ENCODE measurements at regions not wholly inside any gene's neighbourhood (a gene's known extent, or its start where the extent isn't known, plus 50 kb on each side); places are given as distances from the start of the nearest gene placed in this dataset.

DNA sequence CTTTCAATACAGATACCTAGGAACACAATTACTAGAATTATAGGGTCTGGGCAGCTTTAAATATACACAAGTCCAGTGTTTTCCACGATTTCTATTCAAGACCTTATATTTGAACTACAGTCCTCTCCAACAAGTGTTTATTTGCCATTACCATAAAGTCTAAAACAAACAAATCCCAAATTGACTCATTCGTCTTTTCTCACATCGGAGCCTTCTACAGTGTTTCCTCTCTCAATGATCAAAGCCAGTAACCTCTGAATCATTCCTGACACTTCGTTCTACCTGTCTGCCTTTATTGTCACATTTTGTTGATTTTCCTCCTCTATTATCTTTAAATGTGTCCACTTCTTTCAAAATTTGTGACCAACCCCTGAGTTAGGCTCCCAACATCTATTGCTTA, 1356.5 kb upstream of the SLC10A2 start:
- no peak overlapping the region for H3K4me3 ChIP-seq (ENCODE audit: low read depth, low read length)
- no peaks in the 10 kb centered on the region for H3K36me3 ChIP-seq (ENCODE audit: control insufficient read depth in 2 of 2, insufficient read depth in 1 of 2, low read length in 2 of 2)
- TF ChIP-seq ZFHX2 (tag by site-specific recombination; conservative IDR thresholded peaks at IDR 0.05), result no peak
- TF ChIP-seq, protein P1, sequence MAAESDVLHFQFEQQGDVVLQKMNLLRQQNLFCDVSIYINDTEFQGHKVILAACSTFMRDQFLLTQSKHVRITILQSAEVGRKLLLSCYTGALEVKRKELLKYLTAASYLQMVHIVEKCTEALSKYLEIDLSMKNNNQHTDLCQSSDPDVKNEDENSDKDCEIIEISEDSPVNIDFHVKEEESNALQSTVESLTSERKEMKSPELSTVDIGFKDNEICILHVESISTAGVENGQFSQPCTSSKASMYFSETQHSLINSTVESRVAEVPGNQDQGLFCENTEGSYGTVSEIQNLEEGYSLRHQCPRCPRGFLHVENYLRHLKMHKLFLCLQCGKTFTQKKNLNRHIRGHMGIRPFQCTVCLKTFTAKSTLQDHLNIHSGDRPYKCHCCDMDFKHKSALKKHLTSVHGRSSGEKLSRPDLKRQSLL (tag by site-specific recombination; IDR thresholded peaks at IDR 0.05), result no peak
- no peak for TF ChIP-seq ZNF341 (tag by site-specific recombination; IDR thresholded peaks at IDR 0.05; ENCODE audit: low read depth)
- TF ChIP-seq ZNF776 (tag by site-specific recombination; IDR thresholded peaks at IDR 0.05; ENCODE audit: borderline replicate concordance), result no peak
- TF ChIP-seq, protein P2, sequence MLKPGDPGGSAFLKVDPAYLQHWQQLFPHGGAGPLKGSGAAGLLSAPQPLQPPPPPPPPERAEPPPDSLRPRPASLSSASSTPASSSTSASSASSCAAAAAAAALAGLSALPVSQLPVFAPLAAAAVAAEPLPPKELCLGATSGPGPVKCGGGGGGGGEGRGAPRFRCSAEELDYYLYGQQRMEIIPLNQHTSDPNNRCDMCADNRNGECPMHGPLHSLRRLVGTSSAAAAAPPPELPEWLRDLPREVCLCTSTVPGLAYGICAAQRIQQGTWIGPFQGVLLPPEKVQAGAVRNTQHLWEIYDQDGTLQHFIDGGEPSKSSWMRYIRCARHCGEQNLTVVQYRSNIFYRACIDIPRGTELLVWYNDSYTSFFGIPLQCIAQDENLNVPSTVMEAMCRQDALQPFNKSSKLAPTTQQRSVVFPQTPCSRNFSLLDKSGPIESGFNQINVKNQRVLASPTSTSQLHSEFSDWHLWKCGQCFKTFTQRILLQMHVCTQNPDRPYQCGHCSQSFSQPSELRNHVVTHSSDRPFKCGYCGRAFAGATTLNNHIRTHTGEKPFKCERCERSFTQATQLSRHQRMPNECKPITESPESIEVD (tag by site-specific recombination; IDR thresholded peaks at IDR 0.05), result no peak
- TF ChIP-seq ZNF76 (tag by site-specific recombination; IDR thresholded peaks at IDR 0.05; ENCODE audit: borderline replicate concordance, low read depth), result no peak
- TF ChIP-seq ZNF558 (tag by site-specific recombination; IDR thresholded peaks at IDR 0.05), result no peak
- no peak for TF ChIP-seq ZNF175 (tag by site-specific recombination; IDR thresholded peaks at IDR 0.05)
- TF ChIP-seq ZBTB44 (tag by site-specific recombination; IDR thresholded peaks at IDR 0.05), result no peak
- no peak for TF ChIP-seq ZNF138 (tag by site-specific recombination; IDR thresholded peaks at IDR 0.05; ENCODE audit: borderline replicate concordance)
- ChIA-PET CTCF (no interaction called here), POLR2A (no interaction called here)
- H3K27ac ChIP-seq (ENCODE audit: extremely low read depth, low read depth, low read length), result no peak overlapping the region
- H3K9me3 ChIP-seq (ENCODE audit: control insufficient read depth, insufficient read depth, low read depth, low read length), result no peaks in the 10 kb centered on the region
- H3K4me1 ChIP-seq (ENCODE audit: control insufficient read depth, insufficient read depth, low read length), result no peaks in the 10 kb centered on the region

GRCh38 chr13:104416973-104417372, 1350.8 kb upstream of the SLC10A2 start:
- Histone ChIP-seq H3K4me1 (ENCODE audit: control insufficient read depth, insufficient read depth, low read length) (0 out of 2 replicates have a peak, but pooled peaks cover 5% of the 10 kb centered on the region), H3K27ac (ENCODE audit: extremely low read depth, low read depth, low read length) (no peak overlapping the region), H3K36me3 (ENCODE audit: control insufficient read depth in 2 of 2, insufficient read depth in 1 of 2, low read length in 2 of 2) (no peaks in the 10 kb centered on the region), H3K9me3 (ENCODE audit: control insufficient read depth, insufficient read depth, low read depth, low read length) (no peaks in the 10 kb centered on the region), H3K4me3 (ENCODE audit: low read depth, low read length) (no peak overlapping the region)
- CTCF ChIA-PET, result no interaction called here
- POLR2A ChIA-PET, result no interaction called here
- TF ChIP-seq ZFP37 (tag by site-specific recombination; IDR thresholded peaks at IDR 0.05) (no peak), ZBTB20 (tag by site-specific recombination; IDR thresholded peaks at IDR 0.05) (no peak), ZNF792 (tag by site-specific recombination; IDR thresholded peaks at IDR 0.05) (no peak), ZNF350 (tag by site-specific recombination; IDR thresholded peaks at IDR 0.05) (no peak), ZNF248 (tag by site-specific recombination; IDR thresholded peaks at IDR 0.05) (no peak), ZNF426 (tag by site-specific recombination; IDR thresholded peaks at IDR 0.05) (no peak)

DNA sequence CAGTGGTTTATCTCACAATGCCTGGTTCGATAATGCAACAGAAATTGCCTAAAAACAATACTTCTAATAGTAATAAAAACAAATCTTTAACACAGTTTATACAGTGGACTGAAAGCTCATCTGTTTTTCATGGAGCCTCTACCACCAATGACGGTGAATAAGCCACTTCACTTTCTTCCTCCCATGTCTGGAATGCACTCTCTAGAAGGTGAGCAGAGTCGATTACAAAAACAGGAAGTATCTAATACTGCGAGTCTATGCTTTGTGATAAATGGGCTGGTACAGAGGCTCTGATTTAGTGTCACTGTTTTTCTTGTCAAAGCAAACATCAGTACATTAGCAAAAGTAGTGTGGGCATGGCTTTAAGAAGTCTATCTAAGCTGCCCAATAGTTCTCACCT, 1348.6 kb upstream of the SLC10A2 start:
- Histone ChIP-seq H3K9me3 (ENCODE audit: control insufficient read depth, insufficient read depth, low read depth, low read length) (no peaks in the 10 kb centered on the region), H3K36me3 (ENCODE audit: control insufficient read depth in 2 of 2, insufficient read depth in 1 of 2, low read length in 2 of 2) (no peaks in the 10 kb centered on the region), H3K27ac (ENCODE audit: extremely low read depth, low read depth, low read length) (no peak overlapping the region), H3K4me1 (ENCODE audit: control insufficient read depth, insufficient read depth, low read length) (0 out of 2 replicates have a peak, but pooled peaks cover 5% of the 10 kb centered on the region), H3K4me3 (ENCODE audit: low read depth, low read length) (no peak overlapping the region)
- CTCF ChIA-PET, result interaction anchor here (0.5 kb wide), 1 partner anchor 768 kb away, joined by 5 read pairs; no protein-coding TSS in a partner anchor
- POLR2A ChIA-PET, result no interaction called here
- no peak for TF ChIP-seq GLI4 (tag by site-specific recombination; IDR thresholded peaks at IDR 0.05)
- TF ChIP-seq TSHZ1 (tag by site-specific recombination; IDR thresholded peaks at IDR 0.05; ENCODE audit: borderline replicate concordance), result no peak
- TF ChIP-seq ZNF473 (tag by site-specific recombination; IDR thresholded peaks at IDR 0.05), result no peak
- TF ChIP-seq KLF1 (tag by site-specific recombination; IDR thresholded peaks at IDR 0.05), result no peak
- TF ChIP-seq ZBTB48 (tag by site-specific recombination; IDR thresholded peaks at IDR 0.05), result no peak
- no peak for TF ChIP-seq SALL2 (tag by site-specific recombination; IDR thresholded peaks at IDR 0.05; ENCODE audit: borderline replicate concordance)
- TF ChIP-seq KLF8 (tag by site-specific recombination; IDR thresholded peaks at IDR 0.05), result no peak
- no peak for TF ChIP-seq ZNF23 (tag by site-specific recombination; IDR thresholded peaks at IDR 0.05; ENCODE audit: borderline replicate concordance)
- TF ChIP-seq ZFP37 (tag by site-specific recombination; IDR thresholded peaks at IDR 0.05), result no peak
- no peak for TF ChIP-seq ZNF112 (tag by site-specific recombination; IDR thresholded peaks at IDR 0.05)
- no peak for TF ChIP-seq GFI1B (tag by site-specific recombination; IDR thresholded peaks at IDR 0.05)
- no peak for TF ChIP-seq ZNF248 (tag by site-specific recombination; IDR thresholded peaks at IDR 0.05)
